ENCODE measurements at regions not wholly inside any gene's neighbourhood (a gene's known extent, or its start where the extent isn't known, plus 50 kb on each side); places are given as distances from the start of the nearest gene placed in this dataset.

GRCh38 chr17:5786510-5786875 lies 202.2 kb upstream of the NLRP1 start:
- TF ChIP-seq POLR2A (IDR thresholded peaks at IDR 0.05; ENCODE audit: extremely low read depth, insufficient read length) (no peak), CTCF (IDR thresholded peaks at IDR 0.05; ENCODE audit: low read depth, low read length) (no peak), MAX (IDR thresholded peaks at IDR 0.05; ENCODE audit: low read depth, low read length) (no peak), MYC (IDR thresholded peaks at IDR 0.05; ENCODE audit: low read depth, low read length) (no peak)

All from NB4 (cell line).